ENCODE measurements at regions not wholly inside any gene's neighbourhood (a gene's known extent, or its start where the extent isn't known, plus 50 kb on each side); places are given as distances from the start of the nearest gene placed in this dataset.

DNA sequence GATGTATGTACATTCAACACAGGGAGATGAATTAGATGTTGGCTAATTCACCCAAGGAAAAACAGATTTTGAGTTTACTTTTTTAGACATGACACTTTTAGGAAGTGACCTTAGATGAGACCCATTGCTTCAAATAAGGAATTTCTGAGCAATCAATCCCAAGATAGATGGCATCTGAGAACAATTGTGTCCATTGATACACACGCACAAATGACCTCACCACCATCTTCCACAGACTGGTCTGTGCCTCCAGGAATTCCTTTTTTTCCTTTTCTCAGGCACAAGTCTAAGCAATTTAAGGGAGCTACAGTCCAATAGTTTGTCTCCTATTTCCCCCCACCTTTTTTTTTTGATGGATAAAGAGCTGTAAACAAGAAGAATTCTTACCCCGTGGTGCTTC lies 265.3 kb downstream of the TBL1XR1 start:
- Mint-ChIP-seq H3K27ac (no peak overlapping the region), H3K36me3 (no peaks in the 10 kb centered on the region), H3K4me1 (peaks cover 12% of the 10 kb centered on the region), H3K27me3 (ENCODE audit: low read depth) (no peaks in the 10 kb centered on the region), H3K9me3 (peaks cover 5% of the 10 kb centered on the region), H3K4me3 (no peak overlapping the region)
- ChIA-PET CTCF (no interaction called here), POLR2A (no interaction called here)
- no peak for DNase-seq (ENCODE audit: low spot score)
- TF ChIP-seq, protein P1, sequence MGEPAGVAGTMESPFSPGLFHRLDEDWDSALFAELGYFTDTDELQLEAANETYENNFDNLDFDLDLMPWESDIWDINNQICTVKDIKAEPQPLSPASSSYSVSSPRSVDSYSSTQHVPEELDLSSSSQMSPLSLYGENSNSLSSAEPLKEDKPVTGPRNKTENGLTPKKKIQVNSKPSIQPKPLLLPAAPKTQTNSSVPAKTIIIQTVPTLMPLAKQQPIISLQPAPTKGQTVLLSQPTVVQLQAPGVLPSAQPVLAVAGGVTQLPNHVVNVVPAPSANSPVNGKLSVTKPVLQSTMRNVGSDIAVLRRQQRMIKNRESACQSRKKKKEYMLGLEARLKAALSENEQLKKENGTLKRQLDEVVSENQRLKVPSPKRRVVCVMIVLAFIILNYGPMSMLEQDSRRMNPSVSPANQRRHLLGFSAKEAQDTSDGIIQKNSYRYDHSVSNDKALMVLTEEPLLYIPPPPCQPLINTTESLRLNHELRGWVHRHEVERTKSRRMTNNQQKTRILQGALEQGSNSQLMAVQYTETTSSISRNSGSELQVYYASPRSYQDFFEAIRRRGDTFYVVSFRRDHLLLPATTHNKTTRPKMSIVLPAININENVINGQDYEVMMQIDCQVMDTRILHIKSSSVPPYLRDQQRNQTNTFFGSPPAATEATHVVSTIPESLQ (CRISPR knock-in tag; IDR thresholded peaks at IDR 0.05): no peak
- TF ChIP-seq EMX1 (CRISPR knock-in tag; IDR thresholded peaks at IDR 0.05): no peak
- TF ChIP-seq, protein P2, sequence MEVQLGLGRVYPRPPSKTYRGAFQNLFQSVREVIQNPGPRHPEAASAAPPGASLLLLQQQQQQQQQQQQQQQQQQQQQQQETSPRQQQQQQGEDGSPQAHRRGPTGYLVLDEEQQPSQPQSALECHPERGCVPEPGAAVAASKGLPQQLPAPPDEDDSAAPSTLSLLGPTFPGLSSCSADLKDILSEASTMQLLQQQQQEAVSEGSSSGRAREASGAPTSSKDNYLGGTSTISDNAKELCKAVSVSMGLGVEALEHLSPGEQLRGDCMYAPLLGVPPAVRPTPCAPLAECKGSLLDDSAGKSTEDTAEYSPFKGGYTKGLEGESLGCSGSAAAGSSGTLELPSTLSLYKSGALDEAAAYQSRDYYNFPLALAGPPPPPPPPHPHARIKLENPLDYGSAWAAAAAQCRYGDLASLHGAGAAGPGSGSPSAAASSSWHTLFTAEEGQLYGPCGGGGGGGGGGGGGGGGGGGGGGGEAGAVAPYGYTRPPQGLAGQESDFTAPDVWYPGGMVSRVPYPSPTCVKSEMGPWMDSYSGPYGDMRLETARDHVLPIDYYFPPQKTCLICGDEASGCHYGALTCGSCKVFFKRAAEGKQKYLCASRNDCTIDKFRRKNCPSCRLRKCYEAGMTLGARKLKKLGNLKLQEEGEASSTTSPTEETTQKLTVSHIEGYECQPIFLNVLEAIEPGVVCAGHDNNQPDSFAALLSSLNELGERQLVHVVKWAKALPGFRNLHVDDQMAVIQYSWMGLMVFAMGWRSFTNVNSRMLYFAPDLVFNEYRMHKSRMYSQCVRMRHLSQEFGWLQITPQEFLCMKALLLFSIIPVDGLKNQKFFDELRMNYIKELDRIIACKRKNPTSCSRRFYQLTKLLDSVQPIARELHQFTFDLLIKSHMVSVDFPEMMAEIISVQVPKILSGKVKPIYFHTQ (CRISPR knock-in tag; IDR thresholded peaks at IDR 0.05): no peak
- TF ChIP-seq NR2C2 (CRISPR knock-in tag; IDR thresholded peaks at IDR 0.05): no peak
- no peak for TF ChIP-seq FOXJ3 (CRISPR knock-in tag; IDR thresholded peaks at IDR 0.05; ENCODE audit: borderline replicate concordance)
- ATAC-seq: no peak

DNA sequence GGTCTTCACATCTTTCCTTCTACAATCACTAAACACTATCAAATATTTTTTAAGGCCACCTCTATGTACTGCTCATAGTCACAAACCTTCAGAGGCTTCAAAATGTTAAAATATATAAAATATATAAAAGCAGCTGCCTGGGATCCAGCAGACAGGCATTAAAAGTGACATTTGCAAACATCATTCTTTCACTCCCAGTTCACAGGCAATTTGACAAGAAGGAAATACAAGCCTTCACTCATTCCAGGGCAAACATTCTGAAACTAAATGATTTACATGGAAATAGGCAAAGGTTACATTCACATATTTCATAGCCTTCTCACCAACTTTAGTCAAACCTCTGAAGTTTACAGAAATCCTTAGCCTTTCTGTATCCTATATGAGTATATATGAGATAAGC lies 266.3 kb downstream of the TBL1XR1 start:
- H3K4me1 Mint-ChIP-seq: peaks cover 12% of the 10 kb centered on the region
- ATAC-seq (no peak), DNase-seq (ENCODE audit: low spot score) (no peak)
- no peak overlapping the region for H3K4me3 Mint-ChIP-seq
- H3K27ac Mint-ChIP-seq: no peak overlapping the region
- peaks cover 5% of the 10 kb centered on the region for H3K9me3 Mint-ChIP-seq
- H3K36me3 Mint-ChIP-seq: no peaks in the 10 kb centered on the region; the same call in 1 of the 2 replicates
- ChIA-PET CTCF (no interaction called here), POLR2A (no interaction called here)
- no peaks in the 10 kb centered on the region for H3K27me3 Mint-ChIP-seq (ENCODE audit: low read depth)
- TF ChIP-seq CREB1 (CRISPR knock-in tag; IDR thresholded peaks at IDR 0.05): no peak
- no peak for TF ChIP-seq RELA (CRISPR knock-in tag; IDR thresholded peaks at IDR 0.05; ENCODE audit: borderline replicate concordance)
- TF ChIP-seq, protein P3, sequence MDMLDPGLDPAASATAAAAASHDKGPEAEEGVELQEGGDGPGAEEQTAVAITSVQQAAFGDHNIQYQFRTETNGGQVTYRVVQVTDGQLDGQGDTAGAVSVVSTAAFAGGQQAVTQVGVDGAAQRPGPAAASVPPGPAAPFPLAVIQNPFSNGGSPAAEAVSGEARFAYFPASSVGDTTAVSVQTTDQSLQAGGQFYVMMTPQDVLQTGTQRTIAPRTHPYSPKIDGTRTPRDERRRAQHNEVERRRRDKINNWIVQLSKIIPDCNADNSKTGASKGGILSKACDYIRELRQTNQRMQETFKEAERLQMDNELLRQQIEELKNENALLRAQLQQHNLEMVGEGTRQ (CRISPR knock-in tag; IDR thresholded peaks at IDR 0.05): no peak
- TF ChIP-seq, protein P4, sequence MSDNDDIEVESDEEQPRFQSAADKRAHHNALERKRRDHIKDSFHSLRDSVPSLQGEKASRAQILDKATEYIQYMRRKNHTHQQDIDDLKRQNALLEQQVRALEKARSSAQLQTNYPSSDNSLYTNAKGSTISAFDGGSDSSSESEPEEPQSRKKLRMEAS (CRISPR knock-in tag; IDR thresholded peaks at IDR 0.05): no peak
- no peak for TF ChIP-seq CBFB (CRISPR knock-in tag; IDR thresholded peaks at IDR 0.05; ENCODE audit: low read depth)
- no peak for TF ChIP-seq ELF4 (CRISPR knock-in tag; IDR thresholded peaks at IDR 0.05; ENCODE audit: low read depth)
- no peak for TF ChIP-seq RORB (CRISPR knock-in tag; IDR thresholded peaks at IDR 0.05)
- no peak for TF ChIP-seq ETV6 (CRISPR knock-in tag; IDR thresholded peaks at IDR 0.05)
- no peak for TF ChIP-seq JUN (CRISPR knock-in tag; IDR thresholded peaks at IDR 0.05)
- TF ChIP-seq, protein P5, sequence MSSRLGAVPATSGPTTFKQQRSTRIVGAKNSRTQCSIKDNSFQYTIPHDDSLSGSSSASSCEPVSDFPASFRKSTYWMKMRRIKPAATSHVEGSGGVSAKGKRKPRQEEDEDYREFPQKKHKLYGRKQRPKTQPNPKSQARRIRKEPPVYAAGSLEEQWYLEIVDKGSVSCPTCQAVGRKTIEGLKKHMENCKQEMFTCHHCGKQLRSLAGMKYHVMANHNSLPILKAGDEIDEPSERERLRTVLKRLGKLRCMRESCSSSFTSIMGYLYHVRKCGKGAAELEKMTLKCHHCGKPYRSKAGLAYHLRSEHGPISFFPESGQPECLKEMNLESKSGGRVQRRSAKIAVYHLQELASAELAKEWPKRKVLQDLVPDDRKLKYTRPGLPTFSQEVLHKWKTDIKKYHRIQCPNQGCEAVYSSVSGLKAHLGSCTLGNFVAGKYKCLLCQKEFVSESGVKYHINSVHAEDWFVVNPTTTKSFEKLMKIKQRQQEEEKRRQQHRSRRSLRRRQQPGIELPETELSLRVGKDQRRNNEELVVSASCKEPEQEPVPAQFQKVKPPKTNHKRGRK (CRISPR knock-in tag; IDR thresholded peaks at IDR 0.05; ENCODE audit: borderline replicate concordance): no peak
- TF ChIP-seq ZNF671 (CRISPR knock-in tag; IDR thresholded peaks at IDR 0.05): no peak
- no peak for TF ChIP-seq ZNF317 (CRISPR knock-in tag; IDR thresholded peaks at IDR 0.05; ENCODE audit: borderline replicate concordance, low read depth)
- TF ChIP-seq, protein P6, sequence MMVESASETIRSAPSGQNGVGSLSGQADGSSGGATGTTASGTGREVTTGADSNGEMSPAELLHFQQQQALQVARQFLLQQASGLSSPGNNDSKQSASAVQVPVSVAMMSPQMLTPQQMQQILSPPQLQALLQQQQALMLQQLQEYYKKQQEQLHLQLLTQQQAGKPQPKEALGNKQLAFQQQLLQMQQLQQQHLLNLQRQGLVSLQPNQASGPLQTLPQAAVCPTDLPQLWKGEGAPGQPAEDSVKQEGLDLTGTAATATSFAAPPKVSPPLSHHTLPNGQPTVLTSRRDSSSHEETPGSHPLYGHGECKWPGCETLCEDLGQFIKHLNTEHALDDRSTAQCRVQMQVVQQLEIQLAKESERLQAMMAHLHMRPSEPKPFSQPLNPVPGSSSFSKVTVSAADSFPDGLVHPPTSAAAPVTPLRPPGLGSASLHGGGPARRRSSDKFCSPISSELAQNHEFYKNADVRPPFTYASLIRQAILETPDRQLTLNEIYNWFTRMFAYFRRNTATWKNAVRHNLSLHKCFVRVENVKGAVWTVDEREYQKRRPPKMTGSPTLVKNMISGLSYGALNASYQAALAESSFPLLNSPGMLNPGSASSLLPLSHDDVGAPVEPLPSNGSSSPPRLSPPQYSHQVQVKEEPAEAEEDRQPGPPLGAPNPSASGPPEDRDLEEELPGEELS (CRISPR knock-in tag; IDR thresholded peaks at IDR 0.05): no peak
- no peak for TF ChIP-seq MYBL2 (CRISPR knock-in tag; IDR thresholded peaks at IDR 0.05)
- TF ChIP-seq, protein P7, sequence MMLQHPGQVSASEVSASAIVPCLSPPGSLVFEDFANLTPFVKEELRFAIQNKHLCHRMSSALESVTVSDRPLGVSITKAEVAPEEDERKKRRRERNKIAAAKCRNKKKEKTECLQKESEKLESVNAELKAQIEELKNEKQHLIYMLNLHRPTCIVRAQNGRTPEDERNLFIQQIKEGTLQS (CRISPR knock-in tag; conservative IDR thresholded peaks at IDR 0.05): no peak
- no peak for TF ChIP-seq KAT7 (CRISPR knock-in tag; IDR thresholded peaks at IDR 0.05; ENCODE audit: borderline replicate concordance)
- TF ChIP-seq, protein P1 (CRISPR knock-in tag; IDR thresholded peaks at IDR 0.05): no peak
- TF ChIP-seq NFE2L1 (CRISPR knock-in tag; IDR thresholded peaks at IDR 0.05): no peak
- TF ChIP-seq, protein P8, sequence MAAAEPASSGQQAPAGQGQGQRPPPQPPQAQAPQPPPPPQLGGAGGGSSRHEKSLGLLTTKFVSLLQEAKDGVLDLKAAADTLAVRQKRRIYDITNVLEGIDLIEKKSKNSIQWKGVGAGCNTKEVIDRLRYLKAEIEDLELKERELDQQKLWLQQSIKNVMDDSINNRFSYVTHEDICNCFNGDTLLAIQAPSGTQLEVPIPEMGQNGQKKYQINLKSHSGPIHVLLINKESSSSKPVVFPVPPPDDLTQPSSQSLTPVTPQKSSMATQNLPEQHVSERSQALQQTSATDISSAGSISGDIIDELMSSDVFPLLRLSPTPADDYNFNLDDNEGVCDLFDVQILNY (CRISPR knock-in tag; IDR thresholded peaks at IDR 0.05): no peak

All from WTC11 (cell line).